GM12892 (cell line): ENCODE measurements at regions not wholly inside any gene's neighbourhood (a gene's known extent, or its start where the extent isn't known, plus 50 kb on each side); places are given as distances from the start of the nearest gene placed in this dataset.

Experiments used
- DNase-seq: peaks from one replicate; pipeline ENCODE4 v3.0.0; 2011; ENCODE audit not compliant: insufficient read length
- FAIRE-seq: peaks from 2 replicates; lab custom pipeline; 2011; peaks lifted over from hg19 to GRCh38; lab: Jason Lieb, UNC
- POLR2A ChIP-seq: IDR thresholded peaks from 2 replicates; pipeline ENCODE4 v1.6.1; 2011; ENCODE audit warnings: low read depth, low read length, control low read depth
- POLR2AphosphoS5 ChIP-seq: IDR thresholded peaks from 2 replicates; pipeline ENCODE4 v1.6.1; 2011; ENCODE audit warnings: low read depth, low read length, control low read depth
- TAF1 ChIP-seq: IDR thresholded peaks from 2 replicates; pipeline ENCODE4 v1.6.1; 2011; ENCODE audit warnings: low read depth, mild to moderate bottlenecking, control low read depth, low read length, borderline replicate concordance

DNA sequence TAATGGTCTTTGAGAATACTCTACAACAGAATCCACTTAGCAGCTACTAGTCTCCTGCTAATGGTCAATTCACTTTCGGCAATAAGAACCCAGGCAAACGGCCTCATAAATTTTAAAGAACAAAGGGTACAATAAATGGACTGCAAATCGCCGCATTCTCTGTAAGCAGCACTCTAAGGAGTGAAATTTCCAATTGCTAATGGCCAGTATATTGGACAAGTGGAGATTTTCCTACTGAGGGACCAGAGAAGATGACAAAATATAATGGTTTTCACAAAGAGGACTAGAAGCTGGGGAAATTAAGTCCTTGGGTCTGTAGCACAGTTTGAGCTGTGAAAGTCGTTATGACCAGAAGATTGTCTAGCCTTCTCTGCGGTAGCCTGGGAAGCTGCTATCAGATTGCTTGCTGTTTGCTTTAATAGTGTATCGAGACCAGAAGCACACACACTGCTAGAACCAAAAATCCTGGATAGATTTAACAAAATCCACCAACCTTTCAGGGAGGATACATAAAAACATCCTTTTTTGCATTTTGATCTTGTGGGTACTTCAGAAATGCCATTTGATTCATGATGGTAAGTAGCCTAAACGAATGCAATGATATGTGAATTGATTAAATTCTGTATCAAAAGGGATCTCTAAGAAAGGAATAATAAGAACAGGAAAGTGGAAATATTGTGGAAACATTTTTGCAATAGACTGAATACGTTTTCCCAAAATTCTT lies 53.6 kb upstream of the ATP8B1 start:
- no peak for DNase-seq
- FAIRE-seq: no peak

DNA sequence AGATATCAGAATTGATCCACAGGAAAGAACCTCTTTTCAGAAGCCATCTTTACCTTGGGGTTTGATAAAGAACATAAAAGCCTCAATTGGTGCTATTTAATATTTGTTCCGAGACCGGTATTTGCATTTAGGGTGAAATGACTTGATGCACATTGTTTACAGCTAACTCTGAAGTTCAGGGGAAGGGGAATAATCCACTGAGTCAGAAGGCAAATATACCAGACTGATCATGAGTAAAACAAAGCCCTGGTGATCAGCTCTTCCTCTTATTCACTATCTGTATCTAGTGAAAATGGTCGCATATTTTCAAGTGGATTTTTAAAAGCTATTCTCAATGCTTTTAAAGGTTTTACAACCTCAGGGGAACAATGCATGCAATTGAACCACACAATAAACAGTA lies 53.0 kb upstream of the ATP8B1 start:
- FAIRE-seq: no peak
- TF ChIP-seq POLR2A (no peak), TAF1 (no peak), POLR2AphosphoS5 (no peak)

More for the DNA sequence above, 53.6 kb upstream of the ATP8B1 start:
- no peak for TF ChIP-seq TAF1
- TF ChIP-seq POLR2A: no peak
- TF ChIP-seq POLR2AphosphoS5: no peak

DNA sequence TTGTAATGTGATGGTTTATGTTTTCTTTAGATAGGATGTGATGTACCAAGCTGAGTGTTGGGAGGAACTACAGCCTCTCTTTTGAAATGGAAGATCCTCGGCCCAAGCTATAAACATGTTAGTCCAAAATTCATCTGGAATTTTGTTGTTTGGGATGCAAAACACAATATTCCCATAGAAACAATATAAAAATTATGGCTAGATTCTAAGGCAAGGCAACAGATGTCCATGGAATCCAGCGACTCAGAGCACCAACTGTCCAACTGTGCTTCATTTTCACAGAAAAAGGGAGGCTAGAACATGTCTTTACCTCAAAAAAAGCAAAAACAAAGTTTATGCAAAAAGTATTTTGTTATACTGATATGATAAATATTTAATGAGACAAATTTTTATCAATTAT lies 52.4 kb upstream of the ATP8B1 start:
- FAIRE-seq: no peak
- no peak for TF ChIP-seq POLR2AphosphoS5
- TF ChIP-seq TAF1: no peak
- TF ChIP-seq POLR2A: no peak
- no peak for DNase-seq

More for the DNA sequence above, 53.0 kb upstream of the ATP8B1 start:
- no peak for DNase-seq

DNA sequence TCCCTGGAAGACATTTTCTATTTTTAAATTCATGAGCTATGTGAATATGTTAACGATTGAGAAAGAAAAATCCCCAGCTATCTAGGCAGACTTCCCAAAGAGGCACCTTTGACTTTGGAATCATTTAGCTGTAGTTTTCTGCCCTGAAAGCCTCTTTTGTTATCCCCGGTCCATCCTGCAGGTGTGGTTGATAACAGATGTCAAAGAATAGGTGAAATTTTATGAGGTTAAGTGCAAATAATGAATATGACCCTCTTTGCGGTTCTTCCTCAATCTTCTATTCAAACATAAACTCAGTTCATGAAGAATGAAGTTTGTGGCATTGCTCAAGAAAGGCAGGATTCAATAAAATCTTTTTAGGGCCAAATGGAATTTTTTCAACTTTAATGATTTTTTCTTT lies 51.6 kb upstream of the ATP8B1 start:
- DNase-seq: no peak
- no peak for TF ChIP-seq TAF1
- no peak for TF ChIP-seq POLR2A
- TF ChIP-seq POLR2AphosphoS5: no peak
- no peak for FAIRE-seq

DNA sequence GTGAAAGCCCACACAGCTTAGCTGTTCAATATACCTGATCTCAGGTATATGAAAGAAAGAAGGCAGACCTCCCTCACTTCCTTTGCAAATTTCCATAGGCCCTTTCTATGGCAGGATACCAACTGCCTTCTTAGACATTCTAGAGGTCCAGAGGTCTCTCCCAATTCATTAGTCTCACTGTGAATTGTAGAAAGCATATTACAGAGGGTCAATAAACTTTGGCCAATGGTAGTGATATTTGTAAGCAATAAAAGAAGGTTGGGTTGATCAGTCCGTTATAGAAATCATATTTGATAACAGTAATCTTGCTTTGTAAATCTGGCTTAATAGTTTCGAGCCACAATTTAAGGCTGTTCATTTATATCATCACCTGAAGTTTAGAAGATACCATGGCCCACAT lies 50.7 kb upstream of the ATP8B1 start:
- FAIRE-seq (no peak), DNase-seq (no peak)
- TF ChIP-seq TAF1: no peak

DNA sequence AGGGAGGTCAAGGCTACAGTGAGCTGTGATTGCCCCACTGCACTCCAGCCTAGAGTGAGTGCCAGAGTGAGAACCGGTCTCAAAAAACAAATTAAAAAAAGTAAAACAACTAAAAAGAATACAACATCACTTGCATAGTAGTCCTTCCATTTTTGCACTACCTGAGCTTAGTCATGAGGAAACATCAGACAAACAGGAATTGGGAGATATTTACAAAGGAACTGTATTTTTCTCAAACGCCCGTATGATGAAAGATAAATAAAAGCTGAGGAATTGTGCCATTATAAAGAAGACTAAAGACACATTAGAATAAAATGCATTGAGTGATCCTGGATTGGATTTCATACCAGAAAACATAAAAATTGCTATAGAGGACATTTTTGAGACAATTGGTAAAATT lies 50.0 kb upstream of the ATP8B1 start:
- DNase-seq: no peak
- TF ChIP-seq POLR2A (no peak), POLR2AphosphoS5 (no peak), TAF1 (no peak)
- no peak for FAIRE-seq
